A673 (cell line): ENCODE measurements at regions not wholly inside any gene's neighbourhood (a gene's known extent, or its start where the extent isn't known, plus 50 kb on each side); places are given as distances from the start of the nearest gene placed in this dataset.
"Not testable (repeated sequence)": the region's sequence is repeated elsewhere in the genome, so short reads cannot be mapped to it uniquely, and the experiment has no call there.

ENCODE experiments used
- BruUV-seq: library from RNA; stranded (reverse); fragments of 400-500 nt; replicated peaks from 2 replicates; lab custom pipeline; 2021; lab: Mats Ljungman, UMichigan
- CTCF ChIA-PET: fragments of 300-600 bp; sonication (Branson Sonifier 250); formaldehyde crosslinking; loops from one replicate; lab custom pipeline; 2022; ENCODE audit warnings: antibody characterized with exemption; lab: Charles Lee
- POLR2A ChIA-PET: fragments of 300-600 bp; sonication (Branson Sonifier 250); formaldehyde crosslinking; loops from one replicate; lab custom pipeline; 2022; ENCODE audit warnings: antibody characterized with exemption; ENCODE audit not compliant: low non-redundant PET; lab: Charles Lee
- DNase-seq: peaks from one replicate; pipeline ENCODE4 v3.0.0-alpha.2; 2015; ENCODE audit warnings: low spot score
- H3K27ac ChIP-seq: fragments of 200-600 bp; sonication (generic); 2 replicates; pipeline ENCODE4 v1.5.1; 2016; ENCODE audit warnings: mixed run types, low read depth, mild to moderate bottlenecking, mixed read lengths, antibody characterized with exemption, low read length; ENCODE audit not compliant: poor library complexity, severe bottlenecking
- H3K27me3 ChIP-seq: fragments of 200-600 bp; sonication (generic); replicated peaks from 2 replicates; pipeline ENCODE4 v1.6.1; 2017; ENCODE audit warnings: mixed run types, low read depth, mild to moderate bottlenecking, mixed read lengths, antibody characterized with exemption, low read length; ENCODE audit not compliant: insufficient read depth, poor library complexity
- H3K36me3 ChIP-seq: fragments of 200-600 bp; sonication (generic); 2 replicates; pipeline ENCODE4 v1.6.1; 2016; ENCODE audit warnings: mixed run types, mild to moderate bottlenecking, mixed read lengths, antibody characterized with exemption, low read length; ENCODE audit not compliant: insufficient read depth, poor library complexity, severe bottlenecking
- H3K4me1 ChIP-seq: fragments of 200-600 bp; sonication (generic); 2 replicates; pipeline ENCODE4 v1.6.1; 2017; ENCODE audit warnings: mixed run types, mild to moderate bottlenecking, mixed read lengths, antibody characterized with exemption, low read length; ENCODE audit not compliant: insufficient read depth, poor library complexity, severe bottlenecking
- H3K4me3 ChIP-seq: fragments of 200-600 bp; sonication (generic); 2 replicates; pipeline ENCODE4 v1.5.1; 2016; ENCODE audit warnings: low read depth, mixed run types, mild to moderate bottlenecking, mixed read lengths, low read length; ENCODE audit not compliant: poor library complexity, severe bottlenecking
- H3K9me3 ChIP-seq: fragments of 200-600 bp; sonication (generic); 2 replicates; pipeline ENCODE4 v1.6.1; 2016; ENCODE audit warnings: mixed run types, low read depth, mild to moderate bottlenecking, mixed read lengths, antibody characterized with exemption, low read length; ENCODE audit not compliant: poor library complexity, severe bottlenecking
- CTCF ChIP-seq: fragments of 300-800, 200-600 bp; sonication (generic); conservative IDR thresholded peaks from 2 replicates; pipeline ENCODE4 v1.5.1; 2017; ENCODE audit warnings: low read depth, mild to moderate bottlenecking, antibody characterized with exemption, low read length, moderate library complexity, mixed read lengths
- EZH2 ChIP-seq: fragments of 200-600 bp; sonication (generic); IDR thresholded peaks from 2 replicates; pipeline ENCODE4 v1.6.1; 2017; ENCODE audit warnings: borderline replicate concordance, low read depth, mild to moderate bottlenecking, mixed read lengths, antibody characterized with exemption, low read length; ENCODE audit not compliant: poor library complexity, severe bottlenecking
- intact Hi-C: fragments of 100-400 bp; cut with micrococcal nuclease; formaldehyde crosslinking; loops from one replicate; pipeline ENCODE4 v1.10.0; 2022; ENCODE audit not compliant: unreplicated experiment

DNA sequence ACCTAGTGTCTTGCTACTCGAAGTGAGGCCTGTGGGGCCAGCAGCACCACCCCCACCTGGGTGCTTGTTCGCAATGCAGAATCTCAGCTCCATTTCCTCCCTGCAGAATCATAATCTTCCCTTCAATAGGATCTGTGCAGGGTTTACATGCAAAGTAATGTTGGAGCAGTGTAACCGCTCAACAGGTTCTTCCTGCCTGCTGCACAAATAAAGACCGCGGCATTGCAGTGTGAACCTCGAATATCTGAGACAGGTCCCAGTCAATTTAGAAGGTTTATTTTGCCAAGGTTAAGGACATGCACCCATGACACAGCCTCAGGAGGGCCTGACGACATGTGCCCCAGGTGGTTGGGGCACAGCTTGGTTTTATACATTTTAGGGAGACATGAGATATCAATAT is 119.2 kb downstream of the TLR5 start:
- no peak overlapping the region for H3K4me3 ChIP-seq
- no peaks in the 10 kb centered on the region for H3K9me3 ChIP-seq
- peaks cover 16% of the 10 kb centered on the region for H3K4me1 ChIP-seq
- no peaks in the 10 kb centered on the region for H3K36me3 ChIP-seq
- no TSS peak for BruUV-seq
- POLR2A ChIA-PET = no interaction called here
- intact Hi-C loops = no loop called here
- TF ChIP-seq CTCF (no peak), EZH2 (no peak)
- CTCF ChIA-PET = no interaction called here
- no peaks in the 10 kb centered on the region for H3K27me3 ChIP-seq
- DNase-seq = no peak
- H3K27ac ChIP-seq = no peak overlapping the region

- DNase-seq, H3K4me3 ChIP-seq, intact Hi-C loops, POLR2A ChIA-PET, H3K9me3 ChIP-seq, H3K27ac ChIP-seq, CTCF ChIA-PET, H3K36me3 ChIP-seq, BruUV-seq, H3K27me3 ChIP-seq: not testable (repeated sequence)
- H3K4me1 ChIP-seq = peaks cover 16% of the 10 kb centered on the region
Observed at GRCh38 chr1:223024486-223024885, 118.6 kb downstream of the TLR5 start.

- DNase-seq, H3K27ac ChIP-seq, intact Hi-C loops, BruUV-seq, H3K9me3 ChIP-seq, H3K27me3 ChIP-seq, H3K36me3 ChIP-seq, H3K4me3 ChIP-seq, POLR2A ChIA-PET, CTCF ChIA-PET: not testable (repeated sequence)
- H3K4me1 ChIP-seq = peaks cover 16% of the 10 kb centered on the region
Observed at GRCh38 chr1:223025190-223025734, 117.8 kb downstream of the TLR5 start.

GRCh38 chr1:223026639-223027038 is 116.4 kb downstream of the TLR5 start:
- BruUV-seq, H3K27me3 ChIP-seq, intact Hi-C loops: not testable (repeated sequence)

More at GRCh38 chr1:223026639-223027038, 116.4 kb downstream of the TLR5 start:
- H3K9me3 ChIP-seq, H3K27ac ChIP-seq, H3K36me3 ChIP-seq, POLR2A ChIA-PET, DNase-seq, H3K4me3 ChIP-seq, CTCF ChIA-PET: not testable (repeated sequence)
- peaks cover 16% of the 10 kb centered on the region for H3K4me1 ChIP-seq
